Tibial nerve (tissue), 4 donors: ENCODE measurements at regions not wholly inside any gene's neighbourhood (a gene's known extent, or its start where the extent isn't known, plus 50 kb on each side); places are given as distances from the start of the nearest gene placed in this dataset.
A peak's percentile ranks its signal among the peaks of the same experiment; 100 is the strongest.

Experiments used
- EP300 ChIP-seq, 2 donors: sonication (generic); formaldehyde crosslinking; IDR thresholded peaks; one replicate each; pipeline ENCODE4 v1.6.1; 2017; ENCODE audit warnings: antibody characterized with exemption in 2 of 2, mild to moderate bottlenecking in 1 of 2
- POLR2A ChIP-seq, 2 donors: fragments of 450-650 bp; IDR thresholded peaks; one replicate each; pipeline ENCODE4 v1.6.1; 2017; ENCODE audit warnings: antibody characterized with exemption in 2 of 2, mild to moderate bottlenecking in 2 of 2, moderate library complexity in 2 of 2
- TF ChIP-seq, protein P1 (sequence below), 5 experiments: fragments of 200-600 bp in 3 of 5; fragments of 450-650 bp in 2 of 5; sonication (generic) in 3 of 5; IDR thresholded peaks; one replicate each; pipeline ENCODE4 v1.5.1; 2016 to 2019; ENCODE audit warnings: antibody characterized with exemption in 5 of 5, mild to moderate bottlenecking in 3 of 5, moderate library complexity in 2 of 5

DNA sequence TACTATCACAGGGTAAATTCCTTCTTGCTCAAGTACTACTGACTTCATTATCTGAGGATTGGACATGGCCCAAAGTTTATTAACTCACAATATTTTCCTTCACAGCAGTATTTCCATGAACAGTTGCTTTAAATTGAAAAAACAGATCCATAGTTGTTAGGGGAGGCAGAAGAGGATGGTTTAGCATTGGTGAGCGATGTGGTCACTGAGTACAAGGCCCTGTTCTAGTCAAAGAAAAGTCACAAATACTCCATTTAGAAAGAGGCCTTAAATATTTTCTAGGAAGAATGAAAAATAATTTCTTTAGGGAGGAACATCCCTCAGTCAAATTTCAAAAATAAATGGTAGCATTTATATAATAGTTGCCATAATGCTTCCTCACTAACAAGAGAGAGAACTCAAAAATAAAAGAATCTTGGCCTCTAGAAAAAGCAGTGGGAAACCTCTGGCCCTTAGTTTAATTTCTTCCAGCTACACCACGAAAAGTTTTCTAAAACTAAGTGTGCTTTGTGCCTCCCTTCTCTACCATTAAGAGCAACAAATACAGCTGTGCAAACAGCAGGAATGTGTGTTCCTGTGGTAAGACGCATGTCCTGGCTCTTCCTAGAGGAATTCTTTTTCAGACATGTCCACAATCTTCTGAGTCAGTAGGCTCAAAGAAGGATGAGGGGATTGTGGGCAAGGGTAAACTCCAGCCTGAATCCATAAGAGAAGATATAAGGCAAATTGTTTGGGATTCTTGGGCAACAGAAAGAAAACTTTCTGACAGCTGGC lies 105.7 kb downstream of the HOXA1 start:
- TF ChIP-seq, protein P1, sequence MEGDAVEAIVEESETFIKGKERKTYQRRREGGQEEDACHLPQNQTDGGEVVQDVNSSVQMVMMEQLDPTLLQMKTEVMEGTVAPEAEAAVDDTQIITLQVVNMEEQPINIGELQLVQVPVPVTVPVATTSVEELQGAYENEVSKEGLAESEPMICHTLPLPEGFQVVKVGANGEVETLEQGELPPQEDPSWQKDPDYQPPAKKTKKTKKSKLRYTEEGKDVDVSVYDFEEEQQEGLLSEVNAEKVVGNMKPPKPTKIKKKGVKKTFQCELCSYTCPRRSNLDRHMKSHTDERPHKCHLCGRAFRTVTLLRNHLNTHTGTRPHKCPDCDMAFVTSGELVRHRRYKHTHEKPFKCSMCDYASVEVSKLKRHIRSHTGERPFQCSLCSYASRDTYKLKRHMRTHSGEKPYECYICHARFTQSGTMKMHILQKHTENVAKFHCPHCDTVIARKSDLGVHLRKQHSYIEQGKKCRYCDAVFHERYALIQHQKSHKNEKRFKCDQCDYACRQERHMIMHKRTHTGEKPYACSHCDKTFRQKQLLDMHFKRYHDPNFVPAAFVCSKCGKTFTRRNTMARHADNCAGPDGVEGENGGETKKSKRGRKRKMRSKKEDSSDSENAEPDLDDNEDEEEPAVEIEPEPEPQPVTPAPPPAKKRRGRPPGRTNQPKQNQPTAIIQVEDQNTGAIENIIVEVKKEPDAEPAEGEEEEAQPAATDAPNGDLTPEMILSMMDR (IDR thresholded peaks at IDR 0.05) = no peak
- TF ChIP-seq POLR2A (IDR thresholded peaks at IDR 0.05) (no peak), EP300 (IDR thresholded peaks at IDR 0.05) (peak in 1 of 2 donors; percentile 51)
